Kidney (tissue), 13 donors: ENCODE measurements at regions not wholly inside any gene's neighbourhood (a gene's known extent, or its start where the extent isn't known, plus 50 kb on each side); places are given as distances from the start of the nearest gene placed in this dataset.
A peak's percentile ranks its signal among the peaks of the same experiment; 100 is the strongest.

ENCODE experiments used
- DNase-seq, 5 donors: peaks; one replicate each; pipeline ENCODE4 v3.0.0-alpha.2; 2013 to 2020
- FAIRE-seq: peaks from 2 replicates; lab custom pipeline; 2012; peaks lifted over from hg19 to GRCh38; lab: Jason Lieb, UNC
- H3K27ac ChIP-seq, 2 donors: one replicate each; pipeline ENCODE4 v1.7.0; 2013; ENCODE audit warnings: low read depth in 2 of 2, low read length in 2 of 2, inconsistent platforms in 1 of 2
- H3K27me3 ChIP-seq: one replicate; pipeline ENCODE4 v1.7.1; 2013; ENCODE audit warnings: low read length, inconsistent platforms; ENCODE audit not compliant: control insufficient read depth, insufficient read depth
- H3K36me3 ChIP-seq, 3 donors: one replicate each; pipeline versions ENCODE4 v1.7.0 to v1.7.1; 2013; ENCODE audit warnings: low read length in 3 of 3, control low read depth in 1 of 3, inconsistent platforms in 1 of 3; ENCODE audit not compliant: insufficient read depth in 3 of 3, control insufficient read depth in 2 of 3
- H3K4me1 ChIP-seq, 3 donors: one replicate each; pipeline versions ENCODE4 v1.7.0 to v1.7.1; 2013; ENCODE audit warnings: low read length in 3 of 3, inconsistent platforms in 1 of 3, low read depth in 1 of 3; ENCODE audit not compliant: control insufficient read depth in 2 of 3, insufficient read depth in 2 of 3
- H3K4me3 ChIP-seq, 3 donors: one replicate each; pipeline versions ENCODE4 v1.7.0 to v1.8.1; 2013; ENCODE audit warnings: low read length in 3 of 3, control low read depth in 1 of 3, inconsistent platforms in 1 of 3
- H3K9ac ChIP-seq, 3 donors: one replicate each; pipeline versions ENCODE4 v1.7.0 to v1.7.1; 2013; ENCODE audit warnings: low read length in 3 of 3, control low read depth in 1 of 3, inconsistent platforms in 1 of 3
- H3K9me3 ChIP-seq, 3 donors: one replicate each; pipeline versions ENCODE4 v1.7.0 to v1.7.1; 2013; ENCODE audit warnings: low read length in 3 of 3, control low read depth in 1 of 3, inconsistent platforms in 1 of 3; ENCODE audit not compliant: control insufficient read depth in 2 of 3, insufficient read depth in 1 of 3
- CTCF ChIP-seq: IDR thresholded peaks from 3 replicates; pipeline ENCODE4 v1.5.1; 2012; ENCODE audit warnings: mild to moderate bottlenecking, moderate library complexity, borderline replicate concordance; ENCODE audit not compliant: insufficient read depth; ENCODE audit errors: extremely low read depth
- intact Hi-C: fragments of 100-400 bp; cut with DNase I; formaldehyde crosslinking; loops from one replicate; pipeline ENCODE4 v1.11.1; 2022
- donor health status: control.
- donor health status: control.
- donor health status: control.
- donor health status: control.
- donor health status: control.
- donor health status: DM: yes; HTN: yes; CAD: no.
- donor health status: Normal renal cell carcinoma (clear cell type).

GRCh38 chr2:15825276-15825980 is 114.9 kb upstream of the MYCN start:
- FAIRE-seq (no peak), DNase-seq (peak in 1 of 5 donors; percentile 23)
- TF ChIP-seq CTCF: no peak
- no peak overlapping the region for H3K4me3 ChIP-seq
- H3K27ac ChIP-seq: no peak overlapping the region
- peaks cover 0 to 8% (median 5%) of the 10 kb centered on the region in 3 donors for H3K4me1 ChIP-seq
- H3K9ac ChIP-seq: no peak overlapping the region
- H3K9me3 ChIP-seq: no peaks in the 10 kb centered on the region
- intact Hi-C loops: no loop called here
- no peaks in the 10 kb centered on the region for H3K27me3 ChIP-seq
- no peaks in the 10 kb centered on the region for H3K36me3 ChIP-seq

GRCh38 chr2:15826273-15826717 is 114.1 kb upstream of the MYCN start:
- Histone ChIP-seq H3K4me3 (peak overlapping the region in 1 of 3 donors; percentile 29), H3K4me1 (peaks cover 0 to 8% (median 5%) of the 10 kb centered on the region in 3 donors), H3K9me3 (no peaks in the 10 kb centered on the region), H3K27me3 (no peaks in the 10 kb centered on the region), H3K36me3 (no peaks in the 10 kb centered on the region), H3K9ac (no peak overlapping the region), H3K27ac (no peak overlapping the region)
- FAIRE-seq (no peak), DNase-seq (peak in 4 of 5 donors; percentile 73 to 84 (median 82))
- TF ChIP-seq CTCF: no peak
- intact Hi-C loops: no loop called here

- no peak for DNase-seq
- Histone ChIP-seq H3K36me3 (no peaks in the 10 kb centered on the region), H3K27me3 (no peaks in the 10 kb centered on the region), H3K4me3 (peak overlapping the region in 1 of 3 donors; percentile 29), H3K4me1 (peaks cover 0 to 8% (median 5%) of the 10 kb centered on the region in 3 donors), H3K27ac (no peak overlapping the region), H3K9ac (no peak overlapping the region), H3K9me3 (no peaks in the 10 kb centered on the region)
- FAIRE-seq: no peak
- intact Hi-C loops: no loop called here
- no peak for TF ChIP-seq CTCF
Observed at GRCh38 chr2:15827001-15827400, 113.3 kb upstream of the MYCN start.
